GM23338 (cell line): ENCODE measurements at regions not wholly inside any gene's neighbourhood (a gene's known extent, or its start where the extent isn't known, plus 50 kb on each side); places are given as distances from the start of the nearest gene placed in this dataset.

ENCODE experiments used
- CTCF ChIP-seq, 2 experiments: fragments of 200-600 bp in 1 of 2; sonication (generic) in 1 of 2; conservative IDR thresholded peaks; 2 replicates each; pipeline versions ENCODE4 v1.5.1 to v1.6.1; 2016 to 2017; ENCODE audit warnings: antibody characterized with exemption in 2 of 2, low read depth in 2 of 2, mild to moderate bottlenecking in 2 of 2, moderate library complexity in 1 of 2
- EZH2 ChIP-seq: fragments of 200-600 bp; sonication (generic); IDR thresholded peaks from one replicate; pipeline ENCODE4 v1.8.0; 2017; ENCODE audit warnings: antibody characterized with exemption, mild to moderate bottlenecking, low read depth; ENCODE audit not compliant: unreplicated experiment
- EZH2phosphoT487 ChIP-seq: fragments of 200-600 bp; sonication (generic); IDR thresholded peaks from one replicate; pipeline ENCODE4 v1.8.1; 2018; ENCODE audit warnings: antibody characterized with exemption; ENCODE audit not compliant: unreplicated experiment
- JUNB ChIP-seq: IDR thresholded peaks from one replicate; pipeline ENCODE4 v1.6.1; 2016; ENCODE audit warnings: antibody characterized with exemption; ENCODE audit not compliant: unreplicated experiment

GRCh38 chr1:213584272-213584671, 403.5 kb upstream of the PROX1 start:
- TF ChIP-seq CTCF (conservative IDR thresholded peaks at IDR 0.05; ENCODE audit: low read depth in 2 of 2) (no peak), EZH2 (no peak), EZH2phosphoT487 (no peak), JUNB (no peak)
